Suppressor macrophage treated with lipopolysaccharide for 1 hour (primary cell): ENCODE measurements at regions not wholly inside any gene's neighbourhood (a gene's known extent, or its start where the extent isn't known, plus 50 kb on each side); places are given as distances from the start of the nearest gene placed in this dataset.
"Not testable (repeated sequence)": the region's sequence is repeated elsewhere in the genome, so short reads cannot be mapped to it uniquely, and the experiment has no call there.

Experiments
- DNase-seq, 3 donors: peaks; one replicate each; pipeline ENCODE4 v3.0.0-alpha.2; 2020 to 2022

DNA sequence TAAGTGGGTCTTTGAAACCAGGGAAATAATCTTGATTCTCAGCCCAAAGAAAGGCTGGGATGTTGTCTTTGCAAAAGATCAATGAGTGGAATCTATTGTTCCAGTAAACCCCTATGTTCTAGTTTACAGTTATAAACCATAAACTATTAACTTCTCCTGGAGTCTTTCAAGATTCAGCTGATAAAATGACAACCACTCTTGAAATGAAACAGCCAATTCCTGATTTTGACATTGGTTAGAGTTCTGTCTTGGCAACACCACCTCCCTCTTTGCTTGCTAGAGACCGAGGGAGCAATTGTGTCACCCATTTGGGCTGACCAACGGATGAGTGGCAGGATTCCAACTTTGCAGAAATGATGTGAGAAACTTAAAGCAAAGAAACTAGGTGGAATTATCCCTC, 746.9 kb downstream of the SLC4A3 start:
- DNase-seq: no peak

DNA sequence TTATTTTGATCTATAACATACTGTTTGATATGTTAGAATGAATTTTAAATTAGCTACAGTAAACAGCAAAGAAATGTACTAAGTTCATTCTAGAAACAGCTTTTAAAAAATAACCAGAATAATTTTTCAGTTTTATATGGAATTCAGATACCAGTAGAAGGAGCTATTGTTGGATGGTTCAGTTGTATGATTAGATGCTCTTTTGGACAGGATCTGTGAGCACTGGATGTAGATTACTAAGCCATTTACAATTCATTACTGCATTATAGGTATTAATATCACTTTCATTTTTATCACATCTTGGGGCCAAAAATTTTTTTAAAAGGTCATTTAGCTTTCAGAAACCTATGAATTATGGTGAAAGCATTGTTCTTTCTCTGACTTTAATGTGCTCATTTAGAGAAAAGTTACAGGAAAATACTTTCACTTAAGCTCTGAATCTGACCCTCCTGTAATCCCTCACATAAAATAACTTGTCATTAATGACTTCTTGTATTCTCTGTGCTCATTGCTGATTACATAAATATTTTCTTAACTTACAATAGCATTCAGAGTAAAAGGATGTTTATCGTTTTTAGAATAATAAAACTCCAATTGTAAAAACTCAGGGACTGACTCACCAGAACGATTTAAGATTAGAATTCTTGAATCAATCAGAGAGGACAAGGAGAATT, 750.2 kb downstream of the SLC4A3 start:
- no peak for DNase-seq

- not testable (repeated sequence) for DNase-seq
Observed at GRCh38 chr2:220387758-220388157, 760.3 kb downstream of the SLC4A3 start.

DNA sequence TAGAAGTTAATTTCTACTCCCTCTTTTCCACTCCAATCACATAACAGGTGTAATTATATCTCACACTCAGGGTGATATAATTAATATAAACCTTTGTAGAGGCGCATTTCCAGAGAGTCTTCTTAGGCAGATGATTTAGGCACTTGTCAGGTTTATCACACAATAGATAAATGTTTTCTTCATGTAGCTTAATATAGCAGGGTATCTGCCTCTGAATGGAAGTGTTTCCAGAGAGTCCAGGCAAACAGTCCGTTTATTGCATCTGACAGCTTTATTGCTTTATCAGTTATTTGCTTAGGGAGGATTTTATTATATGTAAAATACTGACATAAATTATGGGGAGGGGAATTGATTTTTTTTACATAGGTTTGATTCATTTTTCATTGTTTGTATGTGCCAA, 766.3 kb downstream of the SLC4A3 start:
- no peak for DNase-seq

- no peak for DNase-seq
Observed at GRCh38 chr2:220394433-220394832, 767.0 kb downstream of the SLC4A3 start.

DNA sequence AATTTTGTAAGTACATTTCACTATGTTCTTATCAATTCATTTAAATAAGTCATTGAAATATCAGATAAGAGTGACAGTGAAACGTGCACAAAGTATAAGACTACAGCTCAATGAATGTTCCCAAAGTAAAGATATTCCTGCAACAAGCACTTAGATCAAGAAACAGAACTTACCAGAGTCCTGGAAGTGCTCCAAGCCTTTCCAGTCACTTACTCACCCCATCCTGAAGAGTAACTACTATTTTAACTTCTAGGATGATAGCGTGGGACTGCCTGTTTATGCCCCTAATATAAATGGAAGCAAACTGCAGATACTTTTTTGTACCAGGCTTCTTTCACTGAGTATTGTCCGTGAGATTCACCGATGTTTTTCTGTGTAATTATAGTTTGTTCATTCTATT, 768.9 kb downstream of the SLC4A3 start:
- no peak for DNase-seq

DNA sequence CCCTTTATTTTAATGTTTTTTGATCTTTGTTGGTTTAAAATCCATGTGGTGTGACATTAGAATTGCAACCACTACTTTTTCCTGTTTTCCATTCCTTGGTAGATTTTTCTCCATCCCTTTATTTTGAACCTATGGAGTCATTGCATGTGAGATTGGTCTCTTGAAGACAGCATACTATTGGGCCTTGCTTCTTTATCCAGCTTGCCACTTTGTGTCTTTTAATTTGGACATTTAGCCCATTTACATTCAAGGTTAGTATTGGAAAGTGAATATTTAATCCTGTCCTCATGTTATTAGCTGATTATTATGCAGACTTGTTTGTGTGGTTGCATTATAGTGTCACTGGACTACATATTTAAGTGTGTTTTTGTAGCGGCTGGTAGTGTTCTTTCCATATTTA, 782.9 kb downstream of the SLC4A3 start:
- DNase-seq: no peak

GRCh38 chr2:220417503-220417902, 790.1 kb downstream of the SLC4A3 start:
- no peak for DNase-seq

GRCh38 chr2:220419647-220420046, 792.2 kb downstream of the SLC4A3 start:
- no peak for DNase-seq

- no peak for DNase-seq
Observed at GRCh38 chr2:220420820-220421219, 793.4 kb downstream of the SLC4A3 start.

GRCh38 chr2:220422676-220423075, 795.2 kb downstream of the SLC4A3 start:
- no peak for DNase-seq

- DNase-seq: no peak
Observed at GRCh38 chr2:220424561-220424960, 797.1 kb downstream of the SLC4A3 start.

DNA sequence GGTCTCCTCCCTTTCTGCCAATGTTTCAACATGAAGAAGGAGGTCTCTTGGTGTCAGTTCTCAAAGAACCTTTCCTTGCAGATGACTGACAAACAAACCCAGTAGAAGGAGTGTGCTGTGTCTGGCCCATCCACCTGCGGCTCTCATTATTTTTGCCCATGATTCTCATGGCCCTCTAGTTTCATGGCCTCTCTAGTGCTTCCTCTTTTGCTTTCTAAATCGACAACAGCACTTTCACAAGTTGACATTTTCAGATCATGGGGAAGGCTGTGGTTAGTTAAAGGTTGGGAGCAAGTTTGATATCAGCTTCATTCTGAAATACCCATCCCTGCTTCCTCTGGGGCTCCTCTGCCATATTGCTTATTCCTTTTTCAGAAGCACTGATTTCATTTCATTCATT, 805.2 kb downstream of the SLC4A3 start:
- DNase-seq: no peak

DNA sequence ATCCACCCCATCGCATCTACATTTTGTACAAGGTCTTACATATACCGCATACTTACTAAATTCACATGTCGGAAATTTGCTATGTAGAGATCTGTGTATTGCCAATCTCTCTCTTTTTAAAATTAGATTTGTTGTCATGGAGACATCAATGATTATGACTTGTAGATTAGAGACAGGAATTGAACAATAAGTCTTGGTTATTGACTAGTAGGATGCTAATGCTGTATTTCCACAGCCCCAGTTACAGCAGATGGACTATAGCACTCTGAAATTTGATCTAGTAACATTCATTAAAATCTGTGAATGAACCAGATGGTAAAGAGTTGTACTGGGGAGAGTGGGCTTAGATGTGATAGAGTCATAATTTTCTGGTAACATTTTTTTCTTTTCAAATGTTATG, 805.7 kb downstream of the SLC4A3 start:
- DNase-seq: no peak

GRCh38 chr2:220434385-220434784, 807.0 kb downstream of the SLC4A3 start:
- DNase-seq: no peak

GRCh38 chr2:220437938-220438337, 810.5 kb downstream of the SLC4A3 start:
- no peak for DNase-seq

- no peak for DNase-seq
Observed at GRCh38 chr2:220440731-220441130, 813.3 kb downstream of the SLC4A3 start.

GRCh38 chr2:220441404-220441803, 814.0 kb downstream of the SLC4A3 start:
- DNase-seq: no peak

GRCh38 chr2:220442012-220442411, 814.6 kb downstream of the SLC4A3 start:
- no peak for DNase-seq

GRCh38 chr2:220445429-220446105, 818.1 kb downstream of the SLC4A3 start:
- DNase-seq: no peak

GRCh38 chr2:220446106-220446712, 818.8 kb downstream of the SLC4A3 start:
- no peak for DNase-seq

DNA sequence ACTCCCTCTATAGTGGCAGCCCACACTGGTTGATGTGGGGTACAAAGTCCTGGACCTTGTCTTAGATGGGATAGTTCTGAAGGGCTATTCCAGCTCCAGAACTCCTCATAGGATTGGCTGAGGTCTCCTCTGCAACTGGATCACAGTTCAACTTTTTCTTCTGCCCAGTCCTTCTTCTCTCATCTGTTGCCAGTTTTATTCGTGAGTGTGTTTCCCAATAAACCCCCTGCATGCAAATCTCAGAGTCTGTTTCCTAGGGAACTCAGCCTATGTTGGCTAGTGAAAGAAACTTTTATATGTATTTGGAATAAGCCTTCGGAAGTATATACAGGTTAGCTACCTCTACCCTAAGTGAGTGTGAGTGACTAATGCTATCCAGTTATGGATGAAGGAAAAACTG, 823.4 kb downstream of the SLC4A3 start:
- DNase-seq: no peak

DNA sequence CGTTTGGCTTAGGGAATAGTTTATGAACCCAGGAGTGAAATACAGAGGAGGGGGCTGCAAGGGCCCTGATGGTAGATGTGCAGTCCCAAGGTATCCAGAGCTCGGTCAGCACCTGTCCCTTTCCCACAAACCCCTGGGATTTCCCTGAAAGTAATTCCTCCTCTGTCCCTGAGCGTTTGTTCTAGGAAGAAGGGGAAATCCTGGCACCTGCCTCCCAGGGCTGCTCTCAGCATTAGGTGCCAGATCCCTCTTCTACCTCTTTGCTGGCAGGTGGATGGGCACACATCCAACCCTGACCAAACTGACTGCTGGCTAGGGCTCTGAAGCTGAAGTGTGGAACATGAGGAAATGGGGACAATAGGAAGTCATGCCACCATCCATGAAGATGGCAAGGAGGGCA, 824.0 kb downstream of the SLC4A3 start:
- no peak for DNase-seq

DNA sequence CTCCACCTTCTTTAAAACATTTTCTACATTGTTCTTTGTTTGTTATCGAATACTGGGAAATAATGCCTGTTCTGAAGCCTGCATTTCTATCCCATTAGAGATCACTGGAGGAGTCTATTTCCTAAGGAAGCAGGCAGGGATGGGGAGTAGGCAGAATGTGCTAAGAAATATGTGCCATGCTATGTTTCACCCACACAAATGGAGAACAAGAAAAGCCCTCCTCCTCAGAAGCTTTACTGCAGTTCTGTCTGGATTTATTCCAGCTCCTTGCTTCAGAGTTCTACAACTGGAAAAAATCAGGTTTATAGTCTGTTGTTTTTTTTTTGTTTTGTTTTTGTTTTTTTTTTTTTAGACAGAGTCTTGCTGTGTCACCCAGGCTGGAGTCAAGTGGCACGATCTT, 825.1 kb downstream of the SLC4A3 start:
- no peak for DNase-seq
